Lung (tissue), 11 donors: ENCODE measurements at regions not wholly inside any gene's neighbourhood (a gene's known extent, or its start where the extent isn't known, plus 50 kb on each side); places are given as distances from the start of the nearest gene placed in this dataset.

Experiments used
- ATAC-seq: fragments of 200-7000 bp; cut with Tn5 transposase; one replicate; pipeline ENCODE4 v1.9.1; 2020; ENCODE audit warnings: moderate number of reproducible peaks; ENCODE audit not compliant: insufficient read depth, low FRiP score
- DNase-seq, 3 donors: peaks; one replicate each; pipeline ENCODE4 v3.0.0-alpha.2; 2013 to 2017
- H3K27ac ChIP-seq, 2 donors: one replicate each; pipeline ENCODE4 v1.5.1; 2013; ENCODE audit warnings: mild to moderate bottlenecking in 2 of 2, moderate library complexity in 2 of 2, control low read depth in 1 of 2, inconsistent platforms in 1 of 2, low read depth in 1 of 2, low read length in 1 of 2
- H3K27me3 ChIP-seq, 3 donors: one replicate each; pipeline ENCODE4 v1.5.1; 2013; ENCODE audit warnings: low read length in 2 of 3; ENCODE audit not compliant: control insufficient read depth in 3 of 3, insufficient read depth in 3 of 3
- H3K36me3 ChIP-seq, 4 donors: one replicate each; pipeline ENCODE4 v1.5.1; 2013; ENCODE audit warnings: low read length in 4 of 4, mild to moderate bottlenecking in 1 of 4, moderate library complexity in 1 of 4; ENCODE audit not compliant: control insufficient read depth in 4 of 4, insufficient read depth in 4 of 4
- H3K4me1 ChIP-seq, 5 donors: one replicate each; pipeline ENCODE4 v1.5.1; 2013; ENCODE audit warnings: low read length in 5 of 5, mild to moderate bottlenecking in 2 of 5, moderate library complexity in 1 of 5; ENCODE audit not compliant: control insufficient read depth in 5 of 5, insufficient read depth in 5 of 5
- H3K4me3 ChIP-seq: one replicate; pipeline ENCODE4 v1.5.1; 2013; ENCODE audit warnings: mild to moderate bottlenecking, control low read depth, moderate library complexity
- H3K9ac ChIP-seq, 2 donors: one replicate each; pipeline ENCODE4 v1.5.1; 2013; ENCODE audit warnings: low read length in 2 of 2, control low read depth in 1 of 2; ENCODE audit not compliant: insufficient read depth in 1 of 2
- H3K9me3 ChIP-seq, 4 donors: one replicate each; pipeline ENCODE4 v1.5.1; 2013; ENCODE audit warnings: low read length in 3 of 4, mild to moderate bottlenecking in 1 of 4, moderate library complexity in 1 of 4; ENCODE audit not compliant: control insufficient read depth in 4 of 4, insufficient read depth in 3 of 4
- CTCF ChIP-seq: IDR thresholded peaks from 2 replicates; pipeline ENCODE4 v1.5.1; 2012; ENCODE audit warnings: mild to moderate bottlenecking; ENCODE audit errors: control extremely low read depth, extremely low read depth
- WGBS, 2 donors: extraction: QIAGEN DNeasy Blood & Tissue Kit; methylation state at CpG; one replicate each; pipeline ENCODE4 v1.1.7; 2013; 5-methylcytosine and 5-hydroxymethylcytosine counted together
- donor health status: control.
- donor health status: control.
- donor health status: Bipolar disorder and iron deficiency.
- donor health status: healthy.
- donor health status: DM: yes; HTN: yes; CAD: no.

GRCh38 chr7:81407094-81407493 is 362.8 kb downstream of the HGF start:
- Histone ChIP-seq H3K4me3 (no peak overlapping the region), H3K4me1 (peaks cover 0 to 5% (median 0%) of the 10 kb centered on the region in 5 donors), H3K27me3 (no peaks in the 10 kb centered on the region), H3K27ac (no peak overlapping the region), H3K9ac (no peak overlapping the region), H3K9me3 (peaks cover 0 to 5% (median 0%) of the 10 kb centered on the region in 4 donors), H3K36me3 (no peaks in the 10 kb centered on the region)
- no peak for TF ChIP-seq CTCF
- DNase-seq = no peak
- ATAC-seq = no peak
- 95 to 97% methylated on average over 2 of the region's 2 CpGs for WGBS, 2 donors

- ATAC-seq (no peak), DNase-seq (no peak)
- H3K27ac ChIP-seq = no peak overlapping the region
- no peak for TF ChIP-seq CTCF
- H3K9ac ChIP-seq = no peak overlapping the region
- H3K9me3 ChIP-seq = peaks cover 0 to 3% (median 0%) of the 10 kb centered on the region in 4 donors
- H3K36me3 ChIP-seq = no peaks in the 10 kb centered on the region
- H3K27me3 ChIP-seq = no peaks in the 10 kb centered on the region
- no peak overlapping the region for H3K4me3 ChIP-seq
- peaks cover 0 to 6% (median 0%) of the 10 kb centered on the region in 5 donors for H3K4me1 ChIP-seq
- 75 to 95% methylated on average over 2 of the region's 2 CpGs for WGBS, 2 donors
Measured at GRCh38 chr7:81404669-81405068, 365.2 kb downstream of the HGF start.

GRCh38 chr7:81402227-81402626 is 367.6 kb downstream of the HGF start:
- no peak for TF ChIP-seq CTCF
- WGBS, 2 donors = 62 to 65% methylated on average over 1 of the region's 1 CpG
- H3K4me1 ChIP-seq = peaks cover 0 to 6% (median 0%) of the 10 kb centered on the region in 5 donors
- no peak for DNase-seq
- no peaks in the 10 kb centered on the region for H3K36me3 ChIP-seq
- no peak for ATAC-seq
- no peak overlapping the region for H3K4me3 ChIP-seq
- no peak overlapping the region for H3K9ac ChIP-seq
- H3K27ac ChIP-seq = no peak overlapping the region
- peaks cover 0 to 3% (median 0%) of the 10 kb centered on the region in 4 donors for H3K9me3 ChIP-seq
- H3K27me3 ChIP-seq = no peaks in the 10 kb centered on the region

GRCh38 chr7:81399471-81399870 is 370.4 kb downstream of the HGF start:
- Histone ChIP-seq H3K4me3 (no peak overlapping the region), H3K9ac (no peak overlapping the region), H3K4me1 (peaks cover 0 to 6% (median 0%) of the 10 kb centered on the region in 5 donors), H3K9me3 (peaks cover 0 to under 1% (median 0%) of the 10 kb centered on the region in 4 donors), H3K27ac (no peak overlapping the region), H3K27me3 (no peaks in the 10 kb centered on the region), H3K36me3 (no peaks in the 10 kb centered on the region)
- no peak for TF ChIP-seq CTCF
- no peak for ATAC-seq
- 62% methylated on average over 3 of the region's 3 CpGs for WGBS, 2 donors
- DNase-seq = no peak
